HG02981 (cell line): ENCODE measurements at regions not wholly inside any gene's neighbourhood (a gene's known extent, or its start where the extent isn't known, plus 50 kb on each side); places are given as distances from the start of the nearest gene placed in this dataset.

Source experiments
- ATAC-seq: cut with Tn5 transposase; IDR thresholded peaks from one replicate; pipeline ENCODE4 v1.9.1; 2021; ENCODE audit warnings: mild to moderate bottlenecking, moderate library complexity; ENCODE audit not compliant: unreplicated experiment

GRCh38 chr5:50963971-50964745, 297.7 kb downstream of the PARP8 start:
- no peak for ATAC-seq

GRCh38 chr5:50964746-50965653, 298.6 kb downstream of the PARP8 start:
- ATAC-seq = no peak

DNA sequence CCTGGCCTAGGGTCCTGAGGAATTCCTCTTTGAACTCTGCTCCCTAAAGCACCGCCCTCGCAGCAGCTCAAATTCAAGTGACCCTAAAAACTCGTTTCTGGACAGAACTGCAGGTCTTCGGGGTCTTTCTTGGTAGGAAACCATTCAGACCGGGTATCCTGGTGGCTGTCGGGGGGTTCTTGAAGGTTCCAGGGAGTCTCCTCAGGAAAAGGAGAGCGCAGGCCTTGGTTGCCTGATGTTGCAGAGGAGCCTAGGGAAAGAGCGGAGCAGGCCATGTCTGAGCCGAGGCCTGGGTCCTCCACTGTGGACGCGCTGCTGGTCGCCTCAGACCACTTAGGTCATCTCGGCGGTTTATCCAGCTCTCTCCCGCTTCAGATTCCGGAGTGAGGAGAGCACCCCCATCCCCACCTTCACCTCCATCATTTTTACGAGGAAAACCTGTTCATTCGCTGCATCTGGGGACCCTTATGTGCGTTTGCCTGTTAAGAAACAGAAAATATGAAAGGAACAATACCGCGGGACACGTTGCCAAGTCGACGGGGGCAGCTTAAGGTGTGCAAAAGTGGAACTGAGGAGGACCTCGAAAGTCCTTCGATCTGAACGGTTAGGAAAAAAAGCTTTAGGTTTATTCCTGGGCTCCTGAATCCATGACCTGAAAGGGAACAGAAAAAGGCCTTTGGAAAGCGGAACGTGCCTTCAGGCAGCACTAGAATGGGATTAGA, 299.4 kb downstream of the PARP8 start:
- ATAC-seq = no peak

GRCh38 chr5:50967009-50967562, 300.6 kb downstream of the PARP8 start:
- ATAC-seq = no peak

DNA sequence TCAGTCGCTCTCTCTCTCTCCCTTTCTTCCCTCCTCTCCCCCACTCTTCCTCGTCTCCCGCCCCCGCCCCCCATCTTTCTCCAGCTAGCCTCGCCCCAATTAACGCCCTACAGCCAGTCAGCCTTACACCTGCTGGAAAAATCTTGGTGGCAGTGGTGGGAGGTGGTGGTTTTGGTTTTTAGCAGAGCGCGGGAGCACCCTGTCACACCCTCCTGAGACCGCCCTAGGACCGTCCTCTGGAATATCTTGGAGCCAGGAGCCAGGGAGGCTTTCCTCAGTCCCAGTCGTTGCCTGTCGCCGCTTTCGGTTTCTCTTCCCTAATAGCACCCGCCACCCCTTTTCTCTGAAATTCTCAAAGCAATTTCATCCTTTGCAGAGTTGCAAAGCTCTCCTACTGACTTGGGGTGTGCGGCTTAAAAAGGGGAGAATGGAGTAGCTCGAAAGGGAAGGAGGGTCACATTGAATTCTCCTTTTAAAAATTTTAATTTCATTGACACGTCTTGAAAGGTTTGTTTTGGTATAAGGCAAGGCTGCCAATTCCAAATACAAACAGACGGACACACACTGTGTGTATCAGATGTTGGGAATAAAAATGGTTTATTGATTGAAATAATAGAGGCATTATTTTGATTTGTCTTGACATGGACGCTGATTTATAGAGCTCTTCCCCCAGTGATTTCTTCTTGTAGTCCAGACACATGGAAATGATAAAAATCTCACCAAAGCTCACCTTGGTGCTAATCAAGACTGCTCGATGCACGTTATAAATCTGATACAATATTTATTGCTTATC, 301.3 kb downstream of the PARP8 start:
- ATAC-seq = no peak

- ATAC-seq = no peak
These were observed 302.1 kb downstream of the PARP8 start for GRCh38 chr5:50968356-50969149.

GRCh38 chr5:50969151-50970031, 303.0 kb downstream of the PARP8 start:
- no peak for ATAC-seq

- ATAC-seq = no peak
These were observed 309.4 kb downstream of the PARP8 start for GRCh38 chr5:50975840-50976239.

DNA sequence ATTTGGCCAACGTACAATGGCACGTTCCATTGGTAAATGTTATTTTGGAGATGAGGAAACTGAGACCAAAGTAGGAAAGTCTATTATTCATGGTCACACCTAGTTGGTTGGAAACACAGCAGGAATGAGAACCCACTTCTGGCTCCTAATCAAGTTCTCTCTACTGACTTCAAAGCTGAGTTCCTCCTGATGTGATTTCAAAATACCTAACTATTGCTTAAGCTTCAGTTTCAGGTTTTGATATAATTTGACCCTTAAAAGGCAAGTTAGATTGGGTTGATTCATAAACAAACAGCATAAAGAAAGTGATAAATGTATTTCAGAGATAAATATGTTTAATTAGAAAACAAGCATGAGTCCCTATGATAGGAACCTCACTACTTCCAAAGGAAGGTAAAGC, 312.5 kb downstream of the PARP8 start:
- ATAC-seq = no peak

GRCh38 chr5:50984640-50985039, 318.2 kb downstream of the PARP8 start:
- no peak for ATAC-seq

GRCh38 chr5:50990296-50990924, 324.0 kb downstream of the PARP8 start:
- ATAC-seq = no peak

DNA sequence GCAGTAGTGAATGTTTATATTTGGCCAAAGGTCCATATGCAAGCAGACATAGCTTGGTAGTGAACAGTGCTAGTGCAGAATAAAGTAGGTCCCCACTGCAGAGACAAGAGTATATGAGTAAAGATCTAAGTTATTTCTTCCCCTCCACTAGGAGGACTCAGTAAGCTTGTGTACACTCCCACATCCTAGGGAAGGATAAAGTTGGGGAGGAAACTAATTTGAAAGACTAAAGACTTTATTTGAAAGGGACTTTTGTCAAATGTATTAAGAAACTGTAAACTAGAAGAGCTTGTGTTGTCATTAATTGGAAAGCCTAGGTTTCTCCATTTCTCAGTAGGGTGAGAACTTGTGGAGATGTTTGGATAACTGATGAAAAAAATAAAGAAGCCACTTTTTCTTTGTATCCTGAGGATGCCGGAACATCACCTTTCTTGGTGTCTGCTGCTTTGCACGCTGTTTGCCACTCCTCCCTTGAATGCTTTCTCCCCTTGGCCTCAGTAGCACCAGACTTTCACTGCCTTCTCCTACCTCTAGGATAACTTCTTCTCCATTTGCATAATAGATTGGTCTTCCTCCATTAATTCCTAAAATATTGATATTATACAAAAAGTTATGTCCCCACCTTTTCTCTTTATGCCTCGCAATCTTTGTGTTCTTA, 329.0 kb downstream of the PARP8 start:
- no peak for ATAC-seq

GRCh38 chr5:51001227-51001923, 334.9 kb downstream of the PARP8 start:
- ATAC-seq = no peak

DNA sequence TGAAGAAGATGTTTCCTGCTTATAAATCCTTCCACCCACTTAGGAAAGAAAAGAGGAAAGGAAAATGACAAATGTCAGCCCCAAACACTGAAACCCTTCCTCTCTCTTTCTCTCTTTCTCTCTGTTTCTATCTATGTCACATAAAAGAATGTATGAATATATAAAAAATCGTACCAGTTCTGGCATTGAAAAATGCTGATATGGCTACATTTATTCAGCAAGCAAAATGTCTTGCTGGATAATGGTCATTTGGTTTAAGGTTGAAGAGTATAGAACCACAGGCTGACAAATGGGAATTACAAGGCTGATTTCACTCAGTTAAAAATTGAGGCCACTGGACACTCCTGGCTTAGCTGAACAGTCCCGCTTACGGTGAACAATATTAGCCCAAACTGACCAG, 335.9 kb downstream of the PARP8 start:
- ATAC-seq = no peak

DNA sequence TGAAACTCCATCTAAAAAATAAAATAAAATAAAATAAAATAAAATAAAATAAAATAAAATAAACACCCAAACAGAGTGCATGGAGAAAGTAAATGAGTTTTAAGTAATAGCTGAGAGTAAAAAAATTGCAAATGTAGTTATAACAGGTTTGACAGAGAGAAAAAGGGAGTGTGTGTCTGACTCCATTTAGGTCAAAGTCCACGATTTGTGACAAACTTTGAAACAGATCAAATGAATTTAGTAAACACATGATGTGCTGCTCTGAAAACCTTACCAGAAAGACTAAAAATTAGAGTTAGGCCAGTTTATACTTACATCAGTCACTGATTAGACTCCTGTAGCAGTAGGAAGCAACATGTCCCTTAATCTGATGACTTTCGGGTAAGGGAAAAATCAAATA, 346.6 kb downstream of the PARP8 start:
- ATAC-seq = no peak

DNA sequence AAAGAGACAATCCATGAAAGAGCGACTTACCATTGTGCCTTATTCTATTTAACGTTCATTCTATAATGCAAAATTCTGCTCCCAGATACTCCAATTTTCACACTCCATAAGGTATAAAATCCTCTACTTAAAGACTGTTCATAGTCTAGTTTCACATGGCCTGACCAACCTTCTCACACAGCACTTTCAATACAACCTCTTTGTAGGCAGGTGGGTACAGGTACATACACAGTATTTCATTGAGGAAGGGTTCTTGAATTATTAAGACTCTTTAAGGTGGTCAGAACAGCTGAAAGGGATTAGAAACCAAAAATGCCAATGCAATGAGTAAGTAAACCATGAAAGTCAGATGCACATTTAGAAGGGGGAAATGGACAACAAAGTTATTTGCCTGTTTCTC, 352.0 kb downstream of the PARP8 start:
- ATAC-seq = no peak

GRCh38 chr5:51024263-51024662, 357.8 kb downstream of the PARP8 start:
- ATAC-seq = no peak
